Endodermal cell (in vitro differentiated cells): ENCODE measurements at regions not wholly inside any gene's neighbourhood (a gene's known extent, or its start where the extent isn't known, plus 50 kb on each side); places are given as distances from the start of the nearest gene placed in this dataset.

Source experiments
- DNase-seq: peaks from one replicate; pipeline ENCODE4 v3.0.0-alpha.2; 2017
- H3K27ac ChIP-seq: 2 replicates; pipeline ENCODE4 v1.5.1; 2013; ENCODE audit warnings: mild to moderate bottlenecking, low read depth, low read length, moderate library complexity
- H3K27me3 ChIP-seq: 2 replicates; pipeline ENCODE4 v1.6.1; 2013; ENCODE audit warnings: mild to moderate bottlenecking, low read length, moderate library complexity; ENCODE audit not compliant: insufficient read depth, control insufficient read depth, poor library complexity, severe bottlenecking
- H3K36me3 ChIP-seq: 2 replicates; pipeline ENCODE4 v1.7.0; 2013; ENCODE audit warnings: mild to moderate bottlenecking, low read length, moderate library complexity; ENCODE audit not compliant: control insufficient read depth, insufficient read depth
- H3K4me1 ChIP-seq: one replicate; pipeline ENCODE4 v1.7.0; 2013; ENCODE audit warnings: low read length; ENCODE audit not compliant: control insufficient read depth, insufficient read depth
- H3K4me3 ChIP-seq: 2 replicates; pipeline ENCODE4 v1.5.1; 2013; ENCODE audit warnings: mild to moderate bottlenecking, low read length, moderate library complexity
- H3K9ac ChIP-seq: 2 replicates; pipeline ENCODE4 v1.6.1; 2013; ENCODE audit warnings: mild to moderate bottlenecking, low read length, moderate library complexity; ENCODE audit not compliant: poor library complexity, severe bottlenecking; ENCODE audit errors: extremely low read depth
- H3K9me3 ChIP-seq: 2 replicates; pipeline ENCODE4 v1.6.1; 2013; ENCODE audit warnings: mild to moderate bottlenecking, low read length, moderate library complexity; ENCODE audit not compliant: control insufficient read depth
- H3K27ac Mint-ChIP-seq: 2 replicates; pipeline ENCODE4 v1.8.0; 2020; ENCODE audit warnings: mixed read lengths
- H3K27me3 Mint-ChIP-seq: 2 replicates; pipeline ENCODE4 v1.8.0; 2021; ENCODE audit warnings: mild to moderate bottlenecking, mixed read lengths; ENCODE audit not compliant: insufficient read depth
- H3K36me3 Mint-ChIP-seq: 2 replicates; pipeline ENCODE4 v1.8.0; 2020; ENCODE audit warnings: low read depth, mixed read lengths
- H3K4me1 Mint-ChIP-seq: 2 replicates; pipeline ENCODE4 v1.8.0; 2020; ENCODE audit warnings: mixed read lengths
- H3K4me3 Mint-ChIP-seq: 2 replicates; pipeline ENCODE4 v1.8.0; 2020; ENCODE audit warnings: mild to moderate bottlenecking, moderate library complexity, mixed read lengths
- H3K9me3 Mint-ChIP-seq: 2 replicates; pipeline ENCODE4 v1.8.0; 2020; ENCODE audit warnings: mild to moderate bottlenecking, mixed read lengths
- CTCF ChIP-seq: fragments of 200-600 bp; sonication (generic); conservative IDR thresholded peaks from 2 replicates; pipeline ENCODE4 v1.5.0; 2021; ENCODE audit warnings: antibody characterized with exemption, mild to moderate bottlenecking
- WGBS, 2 experiments: methylation state at CpG; one replicate each; pipeline versions ENCODE4 v1.1.5 to v1.1.7; 2013; ENCODE audit warnings: missing lambda C conversion rate in 2 of 2, mixed read lengths in 1 of 2; ENCODE audit not compliant: insufficient coverage in 1 of 2, insufficient read length in 1 of 2; 5-methylcytosine and 5-hydroxymethylcytosine counted together

GRCh38 chr18:45241982-45242565, 373.2 kb upstream of the SLC14A2 start:
- no peak for TF ChIP-seq CTCF
- H3K4me1 ChIP-seq: no peaks in the 10 kb centered on the region
- H3K9ac ChIP-seq: no peak overlapping the region
- H3K36me3 ChIP-seq: no peaks in the 10 kb centered on the region
- no peak overlapping the region for H3K27ac ChIP-seq
- 93 to 94% methylated on average over 7 to 8 of the region's 8 CpGs for WGBS, 2 experiments
- Mint-ChIP-seq H3K27me3 (no peaks in the 10 kb centered on the region), H3K9me3 (no peaks in the 10 kb centered on the region), H3K27ac (no peak overlapping the region), H3K36me3 (no peaks in the 10 kb centered on the region), H3K4me3 (no peak overlapping the region), H3K4me1 (no peaks in the 10 kb centered on the region)
- H3K27me3 ChIP-seq: no peaks in the 10 kb centered on the region
- H3K9me3 ChIP-seq: no peaks in the 10 kb centered on the region
- DNase-seq: no peak
- no peak overlapping the region for H3K4me3 ChIP-seq

- WGBS, 2 experiments: 95 to 97% methylated on average over 5 to 7 of the region's 7 CpGs
- Histone ChIP-seq H3K9me3 (no peaks in the 10 kb centered on the region), H3K27ac (no peak overlapping the region), H3K9ac (no peak overlapping the region), H3K27me3 (no peaks in the 10 kb centered on the region), H3K36me3 (no peaks in the 10 kb centered on the region), H3K4me1 (no peaks in the 10 kb centered on the region), H3K4me3 (no peak overlapping the region)
- Mint-ChIP-seq H3K27ac (no peak overlapping the region), H3K4me1 (no peaks in the 10 kb centered on the region), H3K4me3 (no peak overlapping the region), H3K9me3 (no peaks in the 10 kb centered on the region), H3K36me3 (no peaks in the 10 kb centered on the region), H3K27me3 (no peaks in the 10 kb centered on the region)
- DNase-seq: no peak
- TF ChIP-seq CTCF: no peak
Observed at GRCh38 chr18:45243340-45244110, 371.8 kb upstream of the SLC14A2 start.

DNA sequence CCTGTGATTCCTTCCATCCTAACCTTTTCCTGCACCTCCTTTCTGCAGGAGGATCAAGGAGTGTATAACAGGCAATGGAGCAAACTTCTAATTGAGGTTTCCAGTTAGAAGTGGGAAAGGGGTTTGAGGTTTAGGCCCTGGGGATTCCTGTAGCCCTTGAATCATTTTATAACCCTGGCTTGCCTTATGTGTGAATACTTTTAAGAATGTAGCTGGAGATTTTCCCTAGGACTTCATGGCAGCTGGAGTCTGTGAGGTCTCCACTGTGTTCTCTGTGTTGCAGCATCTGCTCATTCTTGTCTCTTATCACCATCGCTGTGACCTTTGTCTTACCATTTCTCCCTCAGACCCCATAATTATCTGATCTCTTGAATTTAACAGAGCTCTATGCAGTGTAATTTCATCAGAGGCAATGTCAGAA, 370.2 kb upstream of the SLC14A2 start:
- Histone ChIP-seq H3K27me3 (no peaks in the 10 kb centered on the region), H3K4me3 (no peak overlapping the region), H3K27ac (no peak overlapping the region), H3K4me1 (no peaks in the 10 kb centered on the region), H3K9me3 (no peaks in the 10 kb centered on the region), H3K36me3 (no peaks in the 10 kb centered on the region), H3K9ac (no peak overlapping the region)
- WGBS, 2 experiments: 92% methylated on average over 1 of the region's 1 CpG; no CpG with 5 or more reads in 1 of the 2 experiments
- no peak overlapping the region for H3K27ac Mint-ChIP-seq
- TF ChIP-seq CTCF: no peak
- H3K4me3 Mint-ChIP-seq: no peak overlapping the region
- H3K9me3 Mint-ChIP-seq: no peaks in the 10 kb centered on the region
- no peaks in the 10 kb centered on the region for H3K27me3 Mint-ChIP-seq
- no peaks in the 10 kb centered on the region for H3K36me3 Mint-ChIP-seq
- no peaks in the 10 kb centered on the region for H3K4me1 Mint-ChIP-seq
- no peak for DNase-seq
